ENCODE measurements at regions not wholly inside any gene's neighbourhood (a gene's known extent, or its start where the extent isn't known, plus 50 kb on each side); places are given as distances from the start of the nearest gene placed in this dataset.

DNA sequence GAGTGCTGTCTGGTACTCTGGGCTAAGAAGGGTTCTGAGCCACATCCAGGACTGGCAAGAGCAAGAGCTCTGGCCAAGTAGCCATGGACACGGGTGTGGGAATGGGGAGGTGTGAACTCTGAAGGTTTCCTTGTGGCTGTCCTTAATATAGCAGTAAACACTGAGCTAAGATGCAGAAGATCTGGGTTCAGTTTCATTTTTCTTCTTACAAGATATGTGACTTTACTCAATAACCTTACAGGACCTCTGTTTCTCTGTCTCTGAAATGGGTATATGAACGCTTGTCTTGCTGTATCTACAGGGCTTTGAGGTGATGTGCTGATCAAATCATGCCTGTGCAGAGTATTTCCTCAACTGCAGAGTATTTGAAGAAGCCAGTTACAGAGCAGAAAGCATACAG is 521.2 kb downstream of the VRK1 start:
- ATAC-seq (ENCODE audit: low FRiP score), result no peak
- no peak for DNase-seq (ENCODE audit: low spot score)
- TF ChIP-seq, protein P1, sequence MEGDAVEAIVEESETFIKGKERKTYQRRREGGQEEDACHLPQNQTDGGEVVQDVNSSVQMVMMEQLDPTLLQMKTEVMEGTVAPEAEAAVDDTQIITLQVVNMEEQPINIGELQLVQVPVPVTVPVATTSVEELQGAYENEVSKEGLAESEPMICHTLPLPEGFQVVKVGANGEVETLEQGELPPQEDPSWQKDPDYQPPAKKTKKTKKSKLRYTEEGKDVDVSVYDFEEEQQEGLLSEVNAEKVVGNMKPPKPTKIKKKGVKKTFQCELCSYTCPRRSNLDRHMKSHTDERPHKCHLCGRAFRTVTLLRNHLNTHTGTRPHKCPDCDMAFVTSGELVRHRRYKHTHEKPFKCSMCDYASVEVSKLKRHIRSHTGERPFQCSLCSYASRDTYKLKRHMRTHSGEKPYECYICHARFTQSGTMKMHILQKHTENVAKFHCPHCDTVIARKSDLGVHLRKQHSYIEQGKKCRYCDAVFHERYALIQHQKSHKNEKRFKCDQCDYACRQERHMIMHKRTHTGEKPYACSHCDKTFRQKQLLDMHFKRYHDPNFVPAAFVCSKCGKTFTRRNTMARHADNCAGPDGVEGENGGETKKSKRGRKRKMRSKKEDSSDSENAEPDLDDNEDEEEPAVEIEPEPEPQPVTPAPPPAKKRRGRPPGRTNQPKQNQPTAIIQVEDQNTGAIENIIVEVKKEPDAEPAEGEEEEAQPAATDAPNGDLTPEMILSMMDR (IDR thresholded peaks at IDR 0.05), result no peak

DNA sequence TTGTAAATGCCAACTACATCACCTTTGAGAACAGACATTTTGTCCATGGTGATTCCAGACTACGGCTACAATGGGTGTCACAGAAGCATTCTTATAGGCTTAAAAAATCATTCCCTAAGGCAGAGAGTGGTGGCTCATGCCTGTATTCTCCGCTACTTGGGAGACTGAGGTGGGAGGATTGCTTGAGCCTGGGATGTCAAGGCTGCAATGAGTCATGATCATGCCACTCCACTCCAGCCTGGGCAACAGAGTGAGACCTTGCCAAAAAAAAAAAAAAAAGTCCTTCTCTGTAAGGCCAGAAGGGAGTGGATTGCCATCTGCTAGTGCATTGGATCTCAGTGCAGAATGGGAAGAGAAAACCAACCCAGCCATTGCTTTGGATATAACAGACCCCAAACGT is 522.5 kb downstream of the VRK1 start:
- no peak for ATAC-seq (ENCODE audit: low FRiP score)
- TF ChIP-seq, protein P1 (IDR thresholded peaks at IDR 0.05), result no peak
- no peak for DNase-seq (ENCODE audit: low spot score)

DNA sequence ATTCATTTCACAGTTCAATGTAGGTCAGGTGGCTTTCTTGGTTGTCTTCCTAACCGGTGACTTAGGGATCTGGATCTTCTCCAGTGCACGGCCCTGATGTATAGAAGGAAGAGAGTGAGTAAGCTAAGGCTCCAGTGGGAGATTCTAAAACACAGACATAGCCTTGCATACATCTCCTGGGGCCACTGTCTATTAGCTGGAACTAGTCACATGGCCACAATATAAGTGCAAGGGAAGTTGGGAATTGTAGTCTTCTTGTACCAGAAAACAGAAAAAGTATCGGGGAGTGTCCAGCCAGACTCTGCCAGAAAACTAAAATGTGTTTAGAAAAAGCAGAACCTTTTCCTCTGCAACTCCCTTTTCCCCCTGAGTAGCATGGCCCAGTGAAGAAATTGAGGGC is 531.6 kb downstream of the VRK1 start:
- DNase-seq (ENCODE audit: low spot score) (no peak), ATAC-seq (ENCODE audit: low FRiP score) (no peak)
- TF ChIP-seq, protein P1 (IDR thresholded peaks at IDR 0.05), result no peak

DNA sequence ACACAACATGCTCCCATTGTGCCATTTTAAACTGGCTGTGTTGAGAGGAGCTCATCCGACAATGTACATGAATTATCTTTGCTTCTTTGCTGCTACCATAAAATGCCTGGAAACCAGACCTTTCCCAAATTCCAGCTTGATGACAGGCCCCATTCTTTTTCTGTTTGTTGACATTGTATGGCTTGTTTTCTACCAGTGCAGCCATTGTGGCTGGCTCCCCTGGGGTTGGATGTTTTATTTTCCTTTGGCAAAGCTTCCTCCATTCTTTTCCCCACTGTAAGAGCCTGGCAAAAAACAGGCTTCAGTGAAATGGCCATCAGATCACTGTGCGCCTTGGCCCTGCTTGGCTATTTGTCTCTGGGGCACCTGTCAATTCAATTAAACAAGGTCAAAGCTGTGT is 532.5 kb downstream of the VRK1 start:
- DNase-seq (ENCODE audit: low spot score) (no peak), ATAC-seq (ENCODE audit: low FRiP score) (no peak)
- TF ChIP-seq, protein P1 (IDR thresholded peaks at IDR 0.05), result no peak

DNA sequence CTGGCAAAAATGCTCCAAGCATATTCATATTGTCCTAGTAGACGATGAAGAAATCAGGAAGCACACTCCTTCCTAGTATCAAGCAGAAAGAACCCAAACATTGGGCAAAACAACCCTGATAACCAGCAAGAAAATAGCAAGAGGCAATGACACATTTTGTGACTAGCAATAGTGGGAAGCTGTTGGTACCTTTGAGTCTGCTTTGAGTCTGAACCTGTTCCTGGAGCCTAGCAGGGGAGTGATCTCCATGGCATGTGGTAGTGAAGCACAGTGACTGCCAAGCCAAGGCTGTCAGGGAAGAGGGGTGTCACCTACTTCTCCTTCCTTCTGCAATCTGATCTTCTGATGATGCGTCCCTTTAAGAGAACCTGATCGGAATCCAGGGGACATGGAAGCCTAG is 533.9 kb downstream of the VRK1 start:
- no peak for ATAC-seq (ENCODE audit: low FRiP score)
- no peak for DNase-seq (ENCODE audit: low spot score)
- TF ChIP-seq, protein P1 (IDR thresholded peaks at IDR 0.05), result no peak

DNA sequence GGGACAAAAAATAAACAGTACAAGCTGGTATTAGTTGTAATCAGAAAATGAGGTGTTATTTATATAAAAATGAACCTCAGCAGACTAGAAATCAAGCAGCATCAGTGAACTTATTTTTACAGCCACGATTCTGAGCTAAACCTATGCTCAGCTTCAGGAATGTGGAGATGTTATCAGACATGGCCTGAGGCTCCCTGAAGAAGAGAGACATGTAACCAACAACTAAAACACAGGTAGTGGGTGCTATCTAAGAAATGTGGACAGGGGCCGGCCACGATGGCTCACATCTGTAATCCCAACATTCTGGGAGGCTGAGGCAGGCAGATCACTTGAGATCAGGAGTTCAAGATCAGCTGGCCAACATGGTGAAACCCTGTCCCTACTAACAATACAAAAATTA is 534.3 kb downstream of the VRK1 start:
- ATAC-seq (ENCODE audit: low FRiP score) (no peak), DNase-seq (ENCODE audit: low spot score) (no peak)
- TF ChIP-seq, protein P1 (IDR thresholded peaks at IDR 0.05), result no peak

DNA sequence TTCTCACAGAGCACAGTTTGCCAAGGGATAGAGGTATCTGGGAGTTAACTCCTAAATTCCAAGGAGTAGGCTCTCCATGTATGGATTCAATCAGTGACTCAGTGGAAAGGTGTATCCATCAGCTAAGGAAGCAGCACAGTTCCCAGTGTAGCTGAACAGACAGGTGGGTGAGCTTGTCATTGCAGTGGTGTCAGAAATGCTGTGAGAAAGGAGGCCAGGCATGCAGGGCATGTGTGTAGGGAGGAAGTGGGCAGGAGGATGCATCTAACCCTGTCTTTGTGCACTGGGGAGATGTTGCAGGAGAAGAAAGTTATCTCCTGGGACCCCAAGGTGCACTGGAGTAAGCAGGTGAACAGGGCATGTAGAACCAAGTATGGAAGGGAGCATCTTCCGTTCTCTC is 539.0 kb downstream of the VRK1 start:
- ATAC-seq (ENCODE audit: low FRiP score) (no peak), DNase-seq (ENCODE audit: low spot score) (no peak)
- TF ChIP-seq, protein P1 (IDR thresholded peaks at IDR 0.05), result no peak

Measured in omental fat pad (tissue), 3 donors.